ENCODE measurements at regions not wholly inside any gene's neighbourhood (a gene's known extent, or its start where the extent isn't known, plus 50 kb on each side); places are given as distances from the start of the nearest gene placed in this dataset.

DNA sequence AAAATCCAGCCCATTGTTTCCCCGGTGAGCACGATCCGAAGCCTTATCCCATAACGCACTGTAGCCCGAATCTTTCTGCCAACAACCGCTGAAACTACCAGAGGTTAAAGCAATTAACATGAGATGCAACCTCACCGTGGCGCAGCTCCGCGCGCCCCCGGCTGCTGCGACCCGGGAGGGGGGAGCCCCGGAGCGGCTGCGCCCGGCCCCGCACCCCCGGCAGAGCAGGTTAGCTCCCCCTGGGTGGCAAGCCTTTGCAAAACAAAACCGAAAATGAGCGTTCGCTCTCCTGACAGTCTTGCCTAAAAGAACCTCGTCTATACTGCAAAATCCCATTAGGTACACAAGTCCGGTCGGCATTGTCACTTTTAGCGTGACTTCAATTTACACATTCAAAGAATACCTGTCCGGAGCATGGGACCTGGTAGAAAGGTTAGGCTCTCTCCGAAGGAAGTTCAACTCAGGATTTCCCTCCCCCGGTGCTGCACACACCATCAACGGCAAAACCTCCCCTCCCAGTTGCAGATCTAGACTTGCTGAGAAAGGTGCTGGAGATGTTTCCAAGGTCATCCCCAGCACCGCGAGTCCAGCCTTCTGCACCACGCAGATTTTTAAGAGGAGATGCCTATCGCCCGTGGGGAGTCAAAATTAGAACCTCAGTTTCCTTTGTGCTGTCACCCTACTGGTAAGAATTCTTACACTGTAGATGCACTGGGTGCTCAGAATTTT lies 107.5 kb downstream of the ZNF281 start (continued):
- TF ChIP-seq, protein P1, sequence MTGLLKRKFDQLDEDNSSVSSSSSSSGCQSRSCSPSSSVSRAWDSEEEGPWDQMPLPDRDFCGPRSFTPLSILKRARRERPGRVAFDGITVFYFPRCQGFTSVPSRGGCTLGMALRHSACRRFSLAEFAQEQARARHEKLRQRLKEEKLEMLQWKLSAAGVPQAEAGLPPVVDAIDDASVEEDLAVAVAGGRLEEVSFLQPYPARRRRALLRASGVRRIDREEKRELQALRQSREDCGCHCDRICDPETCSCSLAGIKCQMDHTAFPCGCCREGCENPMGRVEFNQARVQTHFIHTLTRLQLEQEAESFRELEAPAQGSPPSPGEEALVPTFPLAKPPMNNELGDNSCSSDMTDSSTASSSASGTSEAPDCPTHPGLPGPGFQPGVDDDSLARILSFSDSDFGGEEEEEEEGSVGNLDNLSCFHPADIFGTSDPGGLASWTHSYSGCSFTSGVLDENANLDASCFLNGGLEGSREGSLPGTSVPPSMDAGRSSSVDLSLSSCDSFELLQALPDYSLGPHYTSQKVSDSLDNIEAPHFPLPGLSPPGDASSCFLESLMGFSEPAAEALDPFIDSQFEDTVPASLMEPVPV (CRISPR knock-in tag; IDR thresholded peaks at IDR 0.05), result no peak; the same call in 1 of the 2 replicates
- TF ChIP-seq, protein P2, sequence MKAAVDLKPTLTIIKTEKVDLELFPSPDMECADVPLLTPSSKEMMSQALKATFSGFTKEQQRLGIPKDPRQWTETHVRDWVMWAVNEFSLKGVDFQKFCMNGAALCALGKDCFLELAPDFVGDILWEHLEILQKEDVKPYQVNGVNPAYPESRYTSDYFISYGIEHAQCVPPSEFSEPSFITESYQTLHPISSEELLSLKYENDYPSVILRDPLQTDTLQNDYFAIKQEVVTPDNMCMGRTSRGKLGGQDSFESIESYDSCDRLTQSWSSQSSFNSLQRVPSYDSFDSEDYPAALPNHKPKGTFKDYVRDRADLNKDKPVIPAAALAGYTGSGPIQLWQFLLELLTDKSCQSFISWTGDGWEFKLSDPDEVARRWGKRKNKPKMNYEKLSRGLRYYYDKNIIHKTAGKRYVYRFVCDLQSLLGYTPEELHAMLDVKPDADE (CRISPR knock-in tag; IDR thresholded peaks at IDR 0.05), result no peak
- TF ChIP-seq NFATC3 (CRISPR knock-in tag; IDR thresholded peaks at IDR 0.05) (no peak), FOXO1 (CRISPR knock-in tag; IDR thresholded peaks at IDR 0.05) (no peak), ZNF337 (CRISPR knock-in tag; IDR thresholded peaks at IDR 0.05; ENCODE audit: borderline replicate concordance, low read depth) (0 out of 2 replicates have a peak, but pooled peaks have one; percentile 32), ARHGAP35 (CRISPR knock-in tag; IDR thresholded peaks at IDR 0.05; ENCODE audit: borderline replicate concordance) (no peak), ZNF501 (CRISPR knock-in tag; IDR thresholded peaks at IDR 0.05) (no peak), MED13 (CRISPR knock-in tag; IDR thresholded peaks at IDR 0.05) (no peak), ZNF598 (CRISPR knock-in tag; IDR thresholded peaks at IDR 0.05; ENCODE audit: borderline replicate concordance) (peak; percentile 62; the same call in 1 of the 2 replicates), TCF7 (IDR thresholded peaks at IDR 0.05; ENCODE audit: low read depth) (no peak)
- TF ChIP-seq, protein P3, sequence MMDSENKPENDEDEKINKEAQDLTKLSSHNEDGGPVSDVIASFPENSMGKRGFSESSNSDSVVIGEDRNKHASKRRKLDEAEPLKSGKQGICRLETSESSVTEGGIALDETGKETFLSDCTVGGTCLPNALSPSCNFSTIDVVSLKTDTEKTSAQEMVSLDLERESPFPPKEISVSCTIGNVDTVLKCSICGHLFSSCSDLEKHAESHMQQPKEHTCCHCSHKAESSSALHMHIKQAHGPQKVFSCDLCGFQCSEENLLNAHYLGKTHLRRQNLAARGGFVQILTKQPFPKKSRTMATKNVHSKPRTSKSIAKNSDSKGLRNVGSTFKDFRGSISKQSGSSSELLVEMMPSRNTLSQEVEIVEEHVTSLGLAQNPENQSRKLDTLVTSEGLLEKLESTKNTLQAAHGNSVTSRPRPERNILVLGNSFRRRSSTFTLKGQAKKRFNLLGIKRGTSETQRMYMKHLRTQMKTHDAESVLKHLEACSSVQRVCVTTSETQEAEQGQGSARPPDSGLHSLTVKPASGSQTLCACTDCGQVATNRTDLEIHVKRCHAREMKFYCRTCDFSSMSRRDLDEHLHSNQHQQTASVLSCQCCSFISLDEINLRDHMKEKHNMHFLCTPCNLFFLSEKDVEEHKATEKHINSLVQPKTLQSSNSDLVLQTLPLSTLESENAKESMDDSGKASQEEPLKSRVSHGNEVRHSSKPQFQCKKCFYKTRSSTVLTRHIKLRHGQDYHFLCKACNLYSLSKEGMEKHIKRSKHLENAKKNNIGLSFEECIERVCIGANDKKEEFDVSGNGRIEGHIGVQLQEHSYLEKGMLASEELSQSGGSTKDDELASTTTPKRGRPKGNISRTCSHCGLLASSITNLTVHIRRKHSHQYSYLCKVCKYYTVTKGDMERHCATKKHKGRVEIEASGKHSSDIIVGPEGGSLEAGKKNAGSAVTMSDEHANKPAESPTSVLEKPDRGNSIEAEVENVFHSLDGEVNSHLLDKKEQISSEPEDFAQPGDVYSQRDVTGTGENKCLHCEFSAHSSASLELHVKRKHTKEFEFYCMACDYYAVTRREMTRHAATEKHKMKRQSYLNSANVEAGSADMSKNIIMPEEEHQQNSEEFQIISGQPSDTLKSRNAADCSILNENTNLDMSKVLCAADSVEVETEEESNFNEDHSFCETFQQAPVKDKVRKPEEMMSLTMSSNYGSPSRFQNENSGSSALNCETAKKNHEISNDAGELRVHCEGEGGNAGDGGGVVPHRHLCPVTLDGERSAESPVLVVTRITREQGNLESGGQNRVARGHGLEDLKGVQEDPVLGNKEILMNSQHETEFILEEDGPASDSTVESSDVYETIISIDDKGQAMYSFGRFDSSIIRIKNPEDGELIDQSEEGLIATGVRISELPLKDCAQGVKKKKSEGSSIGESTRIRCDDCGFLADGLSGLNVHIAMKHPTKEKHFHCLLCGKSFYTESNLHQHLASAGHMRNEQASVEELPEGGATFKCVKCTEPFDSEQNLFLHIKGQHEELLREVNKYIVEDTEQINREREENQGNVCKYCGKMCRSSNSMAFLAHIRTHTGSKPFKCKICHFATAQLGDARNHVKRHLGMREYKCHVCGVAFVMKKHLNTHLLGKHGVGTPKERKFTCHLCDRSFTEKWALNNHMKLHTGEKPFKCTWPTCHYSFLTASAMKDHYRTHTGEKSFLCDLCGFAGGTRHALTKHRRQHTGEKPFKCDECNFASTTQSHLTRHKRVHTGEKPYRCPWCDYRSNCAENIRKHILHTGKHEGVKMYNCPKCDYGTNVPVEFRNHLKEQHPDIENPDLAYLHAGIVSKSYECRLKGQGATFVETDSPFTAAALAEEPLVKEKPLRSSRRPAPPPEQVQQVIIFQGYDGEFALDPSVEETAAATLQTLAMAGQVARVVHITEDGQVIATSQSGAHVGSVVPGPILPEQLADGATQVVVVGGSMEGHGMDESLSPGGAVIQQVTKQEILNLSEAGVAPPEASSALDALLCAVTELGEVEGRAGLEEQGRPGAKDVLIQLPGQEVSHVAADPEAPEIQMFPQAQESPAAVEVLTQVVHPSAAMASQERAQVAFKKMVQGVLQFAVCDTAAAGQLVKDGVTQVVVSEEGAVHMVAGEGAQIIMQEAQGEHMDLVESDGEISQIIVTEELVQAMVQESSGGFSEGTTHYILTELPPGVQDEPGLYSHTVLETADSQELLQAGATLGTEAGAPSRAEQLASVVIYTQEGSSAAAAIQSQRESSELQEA (CRISPR knock-in tag; IDR thresholded peaks at IDR 0.05; ENCODE audit: not compliant biosample characterization), result no peak
- TF ChIP-seq, protein P4, sequence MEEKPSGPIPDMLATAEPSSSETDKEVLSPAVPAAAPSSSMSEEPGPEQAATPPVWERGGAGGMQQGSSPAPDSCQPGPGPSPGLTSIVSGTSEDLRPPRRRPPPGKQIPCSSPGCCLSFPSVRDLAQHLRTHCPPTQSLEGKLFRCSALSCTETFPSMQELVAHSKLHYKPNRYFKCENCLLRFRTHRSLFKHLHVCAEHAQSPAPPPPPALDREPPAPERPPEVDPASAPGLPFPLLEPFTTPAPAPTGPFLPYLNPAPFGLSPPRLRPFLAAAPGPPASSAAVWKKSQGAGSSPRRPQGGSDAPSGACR (CRISPR knock-in tag; IDR thresholded peaks at IDR 0.05), result no peak

Measured in HepG2 (cell line).